Adrenal gland (tissue), 5 donors: ENCODE measurements at regions not wholly inside any gene's neighbourhood (a gene's known extent, or its start where the extent isn't known, plus 50 kb on each side); places are given as distances from the start of the nearest gene placed in this dataset.

ENCODE experiments used
- POLR2A ChIP-seq, 2 donors: fragments of 450-650 bp; IDR thresholded peaks; one replicate each; pipeline ENCODE4 v1.6.1; 2017; ENCODE audit warnings: antibody characterized with exemption in 2 of 2, mild to moderate bottlenecking in 2 of 2, moderate library complexity in 1 of 2
- TF ChIP-seq, protein P1 (sequence below), 6 experiments: fragments of 450-650 bp in 4 of 6; fragments of 200-600 bp in 2 of 6; sonication (generic) in 1 of 6; IDR thresholded peaks; 1 replicate in 5 of 6; 2 replicates in 1 of 6; pipeline versions ENCODE4 v1.5.1 to v1.8.0; 2016 to 2021; ENCODE audit warnings: antibody characterized with exemption in 6 of 6, mild to moderate bottlenecking in 2 of 6, moderate library complexity in 1 of 6
- donor health status: DM: no; HTN: no; CAD: no.

DNA sequence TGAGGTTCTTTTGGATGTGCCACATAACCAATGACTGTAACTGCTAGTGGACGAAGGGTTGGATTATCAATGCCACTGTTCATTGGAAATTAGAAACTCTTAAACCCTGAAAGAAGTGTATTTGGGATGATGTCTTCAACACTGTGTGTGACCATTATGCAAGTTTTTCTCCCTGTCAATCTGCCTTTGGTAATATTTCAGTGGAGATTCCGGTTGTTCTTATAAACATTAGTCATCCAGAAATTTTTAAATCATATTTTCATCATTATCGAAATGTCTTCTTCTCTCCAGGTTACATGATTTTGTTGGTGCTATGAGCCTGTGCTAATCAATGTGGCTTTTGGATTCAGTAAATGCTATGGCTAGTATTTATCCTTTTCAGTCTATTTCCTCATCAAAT is 61.7 kb upstream of the KLF6 start:
- TF ChIP-seq, protein P1, sequence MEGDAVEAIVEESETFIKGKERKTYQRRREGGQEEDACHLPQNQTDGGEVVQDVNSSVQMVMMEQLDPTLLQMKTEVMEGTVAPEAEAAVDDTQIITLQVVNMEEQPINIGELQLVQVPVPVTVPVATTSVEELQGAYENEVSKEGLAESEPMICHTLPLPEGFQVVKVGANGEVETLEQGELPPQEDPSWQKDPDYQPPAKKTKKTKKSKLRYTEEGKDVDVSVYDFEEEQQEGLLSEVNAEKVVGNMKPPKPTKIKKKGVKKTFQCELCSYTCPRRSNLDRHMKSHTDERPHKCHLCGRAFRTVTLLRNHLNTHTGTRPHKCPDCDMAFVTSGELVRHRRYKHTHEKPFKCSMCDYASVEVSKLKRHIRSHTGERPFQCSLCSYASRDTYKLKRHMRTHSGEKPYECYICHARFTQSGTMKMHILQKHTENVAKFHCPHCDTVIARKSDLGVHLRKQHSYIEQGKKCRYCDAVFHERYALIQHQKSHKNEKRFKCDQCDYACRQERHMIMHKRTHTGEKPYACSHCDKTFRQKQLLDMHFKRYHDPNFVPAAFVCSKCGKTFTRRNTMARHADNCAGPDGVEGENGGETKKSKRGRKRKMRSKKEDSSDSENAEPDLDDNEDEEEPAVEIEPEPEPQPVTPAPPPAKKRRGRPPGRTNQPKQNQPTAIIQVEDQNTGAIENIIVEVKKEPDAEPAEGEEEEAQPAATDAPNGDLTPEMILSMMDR (IDR thresholded peaks at IDR 0.05) = no peak
- TF ChIP-seq POLR2A (IDR thresholded peaks at IDR 0.05) = no peak
